Fibroblast of lung (primary cell): ENCODE measurements at regions not wholly inside any gene's neighbourhood (a gene's known extent, or its start where the extent isn't known, plus 50 kb on each side); places are given as distances from the start of the nearest gene placed in this dataset.

Experiments used
- DNase-seq, 2 donors: peaks; one replicate each; pipeline versions ENCODE4 v3.0.0 to v3.0.0-alpha.2; 2010; ENCODE audit warnings: low read depth in 2 of 2
- H2AFZ ChIP-seq: 2 replicates; pipeline ENCODE4 v1.5.1; 2012; ENCODE audit warnings: low read length, control low read depth, inconsistent platforms
- H3K27ac ChIP-seq: 2 replicates; pipeline ENCODE4 v1.5.1; 2011; ENCODE audit warnings: low read length, control low read depth; ENCODE audit not compliant: insufficient read depth
- H3K27me3 ChIP-seq: 2 replicates; pipeline ENCODE4 v1.5.1; 2011; ENCODE audit warnings: mild to moderate bottlenecking, low read length; ENCODE audit not compliant: control insufficient read depth, insufficient read depth
- H3K36me3 ChIP-seq: 2 replicates; pipeline ENCODE4 v1.5.1; 2011; ENCODE audit warnings: low read length; ENCODE audit not compliant: control insufficient read depth, insufficient read depth
- H3K4me1 ChIP-seq: 2 replicates; pipeline ENCODE4 v1.5.1; 2011; ENCODE audit warnings: low read length; ENCODE audit not compliant: control insufficient read depth, insufficient read depth; ENCODE audit errors: extremely low read depth
- H3K4me2 ChIP-seq: 2 replicates; pipeline ENCODE4 v1.5.1; 2011; ENCODE audit warnings: low read length, control low read depth; ENCODE audit not compliant: insufficient read depth; ENCODE audit errors: extremely low read depth
- H3K4me3 ChIP-seq, 4 experiments: fragments of 200-600 bp in 1 of 4; sonication (generic) in 1 of 4; replicated peaks in 1 of 4; 2 replicates each; pipeline ENCODE4 v1.5.1; 2011 to 2016; ENCODE audit warnings: low read length in 4 of 4, low read depth in 3 of 4, mild to moderate bottlenecking in 3 of 4, control low read depth in 2 of 4, inconsistent platforms in 1 of 4, mixed read lengths in 1 of 4; ENCODE audit not compliant: insufficient read depth in 1 of 4; ENCODE audit errors: control extremely low read depth in 1 of 4
- H3K79me2 ChIP-seq: 2 replicates; pipeline ENCODE4 v1.5.1; 2012; ENCODE audit warnings: mild to moderate bottlenecking, low read length, inconsistent platforms; ENCODE audit not compliant: control insufficient read depth, insufficient read depth
- H3K9ac ChIP-seq: 2 replicates; pipeline ENCODE4 v1.5.1; 2011; ENCODE audit warnings: mild to moderate bottlenecking, low read length, control low read depth; ENCODE audit not compliant: insufficient read depth
- H3K9me3 ChIP-seq: 2 replicates; pipeline ENCODE4 v1.5.1; 2012; ENCODE audit warnings: low read depth, low read length; ENCODE audit not compliant: control insufficient read depth, insufficient read depth
- H4K20me1 ChIP-seq: 2 replicates; pipeline ENCODE4 v1.5.1; 2011; ENCODE audit warnings: low read length; ENCODE audit not compliant: control insufficient read depth, insufficient read depth; ENCODE audit errors: extremely low read depth
- EZH2 ChIP-seq: IDR thresholded peaks from 2 replicates; pipeline ENCODE4 v1.5.1; 2012; ENCODE audit warnings: low read length, control low read depth, mild to moderate bottlenecking; ENCODE audit errors: missing control alignments
- TF ChIP-seq, protein P1 (sequence below), 2 donors: IDR thresholded peaks in 1 of 2; conservative IDR thresholded peaks in 1 of 2; 1 replicate in 1 of 2; 2 replicates in 1 of 2; pipeline ENCODE4 v1.5.1; 2011 to 2012; ENCODE audit warnings: low read length in 2 of 2, control low read depth in 1 of 2, inconsistent platforms in 1 of 2, low read depth in 1 of 2, mild to moderate bottlenecking in 1 of 2

DNA sequence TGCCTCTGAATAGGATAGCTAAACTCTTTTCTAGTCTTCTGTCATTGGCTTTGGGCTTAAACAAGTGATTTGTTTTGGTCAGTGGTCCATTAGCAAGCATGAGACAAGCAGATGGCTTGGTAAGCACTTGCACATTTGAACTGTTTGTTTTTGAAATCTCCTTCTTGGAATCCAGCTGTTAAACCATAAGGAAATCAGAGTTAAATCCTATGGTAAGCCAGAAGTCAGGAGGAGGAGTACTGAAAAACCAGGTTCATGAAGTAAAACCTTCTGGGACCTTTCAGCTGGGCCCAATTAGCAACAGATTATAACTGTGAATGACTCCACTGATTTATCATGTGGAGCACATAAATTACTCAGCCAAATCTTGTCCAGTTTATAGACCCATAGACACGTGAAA is 1042.5 kb upstream of the PABPC4L start:
- H3K9me3 ChIP-seq = no peaks in the 10 kb centered on the region
- H2AFZ ChIP-seq = no peak overlapping the region
- no peaks in the 10 kb centered on the region for H4K20me1 ChIP-seq
- no peaks in the 10 kb centered on the region for H3K27me3 ChIP-seq
- H3K79me2 ChIP-seq = no peaks in the 10 kb centered on the region
- no peak overlapping the region for H3K4me3 ChIP-seq
- peak; percentile 35 to 43 for DNase-seq
- peaks cover 2% of the 10 kb centered on the region for H3K4me1 ChIP-seq
- H3K36me3 ChIP-seq = no peaks in the 10 kb centered on the region
- H3K9ac ChIP-seq = no peak overlapping the region
- no peak overlapping the region for H3K27ac ChIP-seq
- no peak overlapping the region for H3K4me2 ChIP-seq
- TF ChIP-seq EZH2 = no peak
- TF ChIP-seq, protein P1, sequence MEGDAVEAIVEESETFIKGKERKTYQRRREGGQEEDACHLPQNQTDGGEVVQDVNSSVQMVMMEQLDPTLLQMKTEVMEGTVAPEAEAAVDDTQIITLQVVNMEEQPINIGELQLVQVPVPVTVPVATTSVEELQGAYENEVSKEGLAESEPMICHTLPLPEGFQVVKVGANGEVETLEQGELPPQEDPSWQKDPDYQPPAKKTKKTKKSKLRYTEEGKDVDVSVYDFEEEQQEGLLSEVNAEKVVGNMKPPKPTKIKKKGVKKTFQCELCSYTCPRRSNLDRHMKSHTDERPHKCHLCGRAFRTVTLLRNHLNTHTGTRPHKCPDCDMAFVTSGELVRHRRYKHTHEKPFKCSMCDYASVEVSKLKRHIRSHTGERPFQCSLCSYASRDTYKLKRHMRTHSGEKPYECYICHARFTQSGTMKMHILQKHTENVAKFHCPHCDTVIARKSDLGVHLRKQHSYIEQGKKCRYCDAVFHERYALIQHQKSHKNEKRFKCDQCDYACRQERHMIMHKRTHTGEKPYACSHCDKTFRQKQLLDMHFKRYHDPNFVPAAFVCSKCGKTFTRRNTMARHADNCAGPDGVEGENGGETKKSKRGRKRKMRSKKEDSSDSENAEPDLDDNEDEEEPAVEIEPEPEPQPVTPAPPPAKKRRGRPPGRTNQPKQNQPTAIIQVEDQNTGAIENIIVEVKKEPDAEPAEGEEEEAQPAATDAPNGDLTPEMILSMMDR (conservative IDR thresholded peaks at IDR 0.05 in 1 of 2, IDR thresholded peaks at IDR 0.05 in 1 of 2; ENCODE audit: low read depth in 1 of 2, low read length in 2 of 2) = no peak

DNA sequence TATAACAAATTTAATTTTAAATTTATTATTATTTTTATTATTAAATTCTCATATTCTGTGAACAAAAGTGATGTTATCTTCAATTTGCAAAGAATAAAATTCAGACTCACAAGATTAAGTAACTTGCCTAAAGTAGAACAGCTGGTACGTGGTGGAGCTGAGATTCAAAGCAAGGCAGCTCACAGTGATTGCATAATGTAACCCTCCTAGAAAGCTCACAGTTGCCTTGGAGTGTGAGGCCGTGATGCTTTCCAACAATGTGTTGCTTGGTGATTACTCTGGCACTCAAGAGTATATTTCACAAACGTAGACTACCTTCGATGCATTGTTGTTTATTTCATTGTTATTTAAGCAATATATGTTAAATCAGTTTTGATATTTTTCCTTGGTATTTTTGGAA is 1039.2 kb upstream of the PABPC4L start:
- no peak overlapping the region for H3K27ac ChIP-seq

GRCh38 chr4:135239964-135240363 is 1038.4 kb upstream of the PABPC4L start:
- Histone ChIP-seq H3K79me2 (no peaks in the 10 kb centered on the region), H3K27me3 (no peaks in the 10 kb centered on the region), H4K20me1 (no peaks in the 10 kb centered on the region), H2AFZ (no peak overlapping the region), H3K36me3 (no peaks in the 10 kb centered on the region), H3K9me3 (no peaks in the 10 kb centered on the region), H3K9ac (no peak overlapping the region), H3K4me3 (no peak overlapping the region), H3K4me1 (peaks cover 2% of the 10 kb centered on the region), H3K27ac (no peak overlapping the region), H3K4me2 (peak overlapping the region; percentile 44)
- DNase-seq = no peak
- TF ChIP-seq, protein P1 (conservative IDR thresholded peaks at IDR 0.05 in 1 of 2, IDR thresholded peaks at IDR 0.05 in 1 of 2; ENCODE audit: low read depth in 1 of 2, low read length in 2 of 2) = no peak
- TF ChIP-seq EZH2 = no peak

More for the DNA sequence above, 1039.2 kb upstream of the PABPC4L start:
- peaks cover 2% of the 10 kb centered on the region for H3K4me1 ChIP-seq
- peak in 1 of 2 donors; percentile 80 for DNase-seq
- H3K9me3 ChIP-seq = no peaks in the 10 kb centered on the region
- H2AFZ ChIP-seq = no peak overlapping the region
- no peaks in the 10 kb centered on the region for H3K79me2 ChIP-seq
- no peaks in the 10 kb centered on the region for H4K20me1 ChIP-seq
- no peak overlapping the region for H3K4me2 ChIP-seq
- no peak for TF ChIP-seq EZH2
- TF ChIP-seq, protein P1 (conservative IDR thresholded peaks at IDR 0.05 in 1 of 2, IDR thresholded peaks at IDR 0.05 in 1 of 2; ENCODE audit: low read depth in 1 of 2, low read length in 2 of 2) = no peak
- H3K4me3 ChIP-seq = no peak overlapping the region
- no peaks in the 10 kb centered on the region for H3K36me3 ChIP-seq
- H3K9ac ChIP-seq = no peak overlapping the region
- H3K27me3 ChIP-seq = no peaks in the 10 kb centered on the region
